ENCODE measurements at regions not wholly inside any gene's neighbourhood (a gene's known extent, or its start where the extent isn't known, plus 50 kb on each side); places are given as distances from the start of the nearest gene placed in this dataset.

- no peak for DNase-seq
These were observed 83.1 kb upstream of the SEMA3A start for GRCh38 chr7:84277628-84278224.

DNA sequence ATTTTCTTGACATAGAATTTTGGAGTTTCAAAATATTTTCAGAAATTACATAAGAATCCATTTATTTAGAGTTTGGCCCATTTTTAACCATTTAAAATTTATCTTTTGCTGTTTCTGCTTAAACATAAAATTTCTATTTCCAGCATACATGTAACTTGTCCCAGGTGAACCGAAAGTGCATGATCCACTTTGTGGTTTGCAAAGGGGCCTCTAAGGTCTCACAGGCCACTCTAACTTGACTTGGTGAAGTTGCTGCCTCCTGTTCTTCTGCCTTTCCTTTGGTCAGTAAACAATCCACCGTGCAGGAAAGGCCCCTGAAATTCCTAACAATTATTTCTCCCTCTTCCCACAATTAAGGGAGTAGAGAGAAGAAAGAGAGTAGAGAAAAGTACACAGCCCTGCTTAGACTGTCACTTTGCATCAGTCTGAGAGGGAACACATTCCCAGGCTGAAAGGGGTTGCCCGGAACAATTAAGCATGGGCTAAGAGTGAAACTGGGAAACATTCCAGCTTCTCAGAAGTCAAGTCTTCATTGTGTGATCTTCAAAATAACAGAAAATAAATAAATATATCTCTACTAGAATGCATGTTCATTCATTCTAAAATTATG, 79.5 kb upstream of the SEMA3A start:
- DNase-seq, result no peak

GRCh38 chr7:84271543-84271942, 77.0 kb upstream of the SEMA3A start:
- no peak for DNase-seq

GRCh38 chr7:84264396-84264795, 69.8 kb upstream of the SEMA3A start:
- no peak for DNase-seq

- no peak for DNase-seq
These were observed 68.5 kb upstream of the SEMA3A start for GRCh38 chr7:84263106-84263505.

- DNase-seq, result no peak
These were observed 66.9 kb upstream of the SEMA3A start for GRCh38 chr7:84261509-84261908.

DNA sequence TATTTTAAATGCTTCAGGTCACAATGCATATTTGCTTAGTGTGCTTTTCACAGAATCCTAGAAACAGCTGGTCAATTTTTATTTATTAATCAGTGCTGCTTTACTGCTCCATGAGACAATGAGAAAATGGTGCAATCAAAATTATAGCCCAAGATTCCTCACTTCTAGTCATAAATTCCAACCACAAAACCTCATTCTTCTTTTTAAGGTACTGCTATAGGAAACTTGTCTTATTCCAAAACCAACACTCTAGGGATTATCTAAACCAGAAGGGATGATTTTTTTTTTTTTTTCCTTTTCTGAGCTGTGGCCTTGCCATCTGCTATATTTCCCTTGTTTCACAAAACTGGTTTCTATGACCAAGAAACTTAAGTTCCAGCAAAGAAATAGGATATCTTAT, 64.0 kb upstream of the SEMA3A start:
- no peak for DNase-seq

DNA sequence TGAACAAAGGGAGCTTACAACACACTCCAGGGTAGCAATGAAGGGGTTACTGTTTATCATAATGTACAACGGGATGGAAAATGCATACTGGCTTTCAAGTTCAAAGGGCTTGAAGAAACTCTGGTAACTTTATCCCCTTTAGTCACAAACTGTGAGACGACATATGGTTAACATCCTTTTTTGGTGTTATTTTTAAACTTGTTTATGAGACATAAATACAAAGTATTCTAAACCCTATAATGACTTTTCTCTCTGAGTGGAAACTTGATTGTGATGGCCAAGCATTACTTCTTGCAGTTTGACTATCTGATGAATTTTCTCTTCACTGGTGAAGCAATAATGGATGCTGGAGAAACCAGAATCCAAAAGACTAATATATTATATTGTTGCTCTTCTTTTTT, 62.0 kb upstream of the SEMA3A start:
- DNase-seq, result no peak

- no peak for DNase-seq
These were observed 56.7 kb upstream of the SEMA3A start for GRCh38 chr7:84251277-84251781.

DNA sequence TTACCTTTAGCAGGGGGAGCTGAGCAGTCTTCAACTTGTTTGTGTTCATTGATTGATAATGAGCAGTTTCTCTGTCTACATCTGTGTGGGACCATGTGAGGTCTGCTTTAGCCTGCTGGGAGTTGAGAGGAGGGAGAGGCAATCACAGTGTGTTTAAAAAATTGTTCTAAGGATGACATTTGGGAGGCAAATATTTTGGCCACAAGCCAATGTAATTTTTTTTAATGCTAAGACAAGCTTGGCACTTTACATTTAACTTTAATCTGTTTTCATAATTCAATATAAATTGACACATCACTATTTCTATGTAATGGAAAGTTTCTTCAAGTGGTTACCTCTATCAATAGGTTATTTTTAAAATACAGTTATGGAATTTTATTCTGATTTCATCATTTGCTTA, 55.9 kb upstream of the SEMA3A start:
- no peak for DNase-seq

DNA sequence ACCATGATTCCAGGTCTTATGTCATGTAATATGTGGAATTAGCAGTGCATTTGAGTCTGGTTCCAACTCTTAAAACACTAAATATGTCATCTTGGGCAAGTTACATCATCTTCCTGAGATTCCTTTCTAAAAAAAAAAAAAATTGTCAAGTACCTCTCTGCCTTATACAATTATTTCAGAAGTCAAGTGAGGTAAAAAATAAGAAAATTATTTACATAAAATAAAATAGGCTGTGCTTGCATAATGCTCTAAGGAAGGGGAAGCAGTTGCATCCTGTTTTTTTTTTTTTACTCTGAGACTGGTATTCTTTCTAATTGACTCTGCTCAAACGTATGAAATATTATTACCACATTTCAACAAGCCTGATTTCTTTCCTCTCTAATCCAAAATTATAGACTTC, 55.1 kb upstream of the SEMA3A start:
- DNase-seq, result no peak

GRCh38 chr7:84248843-84249242, 54.3 kb upstream of the SEMA3A start:
- no peak for DNase-seq

DNA sequence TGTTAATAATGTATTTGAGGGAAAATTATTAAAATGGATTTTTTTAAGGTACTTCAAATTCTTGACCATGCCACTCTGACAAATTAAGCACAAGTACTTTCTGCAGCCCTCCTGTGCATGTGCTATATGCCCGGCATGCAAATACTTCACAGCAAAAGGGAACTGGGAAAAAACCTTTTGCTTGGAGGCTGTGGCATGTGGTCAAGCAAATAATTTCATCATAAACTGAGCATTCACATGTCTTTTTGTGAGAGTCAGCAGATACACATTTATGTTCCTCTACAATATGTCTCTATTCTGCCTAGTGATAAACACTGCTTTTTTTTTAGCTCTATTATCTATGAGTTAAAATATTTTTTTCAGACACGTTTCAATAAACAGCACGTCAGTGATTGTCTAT, 53.7 kb upstream of the SEMA3A start:
- DNase-seq, result no peak

- DNase-seq, result no peak
These were observed 53.0 kb upstream of the SEMA3A start for GRCh38 chr7:84247591-84247990.

DNA sequence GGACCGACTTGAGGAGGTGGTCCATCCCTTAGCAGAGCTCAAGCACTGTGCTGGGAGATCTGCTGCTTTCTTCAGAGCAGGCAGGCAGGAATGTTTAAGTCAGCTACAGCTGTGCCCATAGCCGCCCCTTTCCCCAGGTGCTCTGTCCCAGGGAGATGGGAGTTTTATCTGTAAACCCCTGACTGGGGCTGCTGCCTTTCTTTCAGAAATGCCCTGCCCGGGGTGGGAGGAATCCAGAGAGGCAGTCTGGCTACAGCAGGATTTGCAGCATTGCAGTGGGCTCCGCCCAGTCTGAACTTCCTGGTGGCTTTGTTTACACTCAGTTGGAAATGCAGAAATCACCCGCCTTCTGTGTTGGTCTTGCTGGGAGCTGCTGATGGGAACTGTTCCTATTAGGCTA, 51.2 kb upstream of the SEMA3A start:
- DNase-seq, result no peak

Data from stimulated activated CD4-positive, alpha-beta T cell treated with anti-CD3 and anti-CD28 coated beads, Interleukin-2, amount 100 ng/mL, for 48 hours (primary cell).